ENCODE measurements at regions not wholly inside any gene's neighbourhood (a gene's known extent, or its start where the extent isn't known, plus 50 kb on each side); places are given as distances from the start of the nearest gene placed in this dataset.

- TF ChIP-seq POLR2A (IDR thresholded peaks at IDR 0.05; ENCODE audit: extremely low read depth, insufficient read length) (no peak), MAX (IDR thresholded peaks at IDR 0.05; ENCODE audit: low read depth, low read length) (no peak)
Measured at GRCh38 chr1:229857585-229857984, 209.5 kb upstream of the GALNT2 start.

Measured in NB4 (cell line).